GM23248 (cell line): ENCODE measurements at regions not wholly inside any gene's neighbourhood (a gene's known extent, or its start where the extent isn't known, plus 50 kb on each side); places are given as distances from the start of the nearest gene placed in this dataset.

ENCODE experiments used
- EZH2 ChIP-seq: fragments of 200-600 bp; sonication (generic); IDR thresholded peaks from 2 replicates; pipeline ENCODE4 v1.6.1; 2018; ENCODE audit warnings: antibody characterized with exemption, mild to moderate bottlenecking; ENCODE audit not compliant: insufficient read depth, poor library complexity, severe bottlenecking
- EZH2phosphoT487 ChIP-seq: fragments of 200-600 bp; sonication (generic); IDR thresholded peaks from 2 replicates; pipeline ENCODE4 v1.6.1; 2018; ENCODE audit warnings: antibody characterized with exemption, moderate library complexity, mild to moderate bottlenecking, low read depth; ENCODE audit not compliant: insufficient read depth

DNA sequence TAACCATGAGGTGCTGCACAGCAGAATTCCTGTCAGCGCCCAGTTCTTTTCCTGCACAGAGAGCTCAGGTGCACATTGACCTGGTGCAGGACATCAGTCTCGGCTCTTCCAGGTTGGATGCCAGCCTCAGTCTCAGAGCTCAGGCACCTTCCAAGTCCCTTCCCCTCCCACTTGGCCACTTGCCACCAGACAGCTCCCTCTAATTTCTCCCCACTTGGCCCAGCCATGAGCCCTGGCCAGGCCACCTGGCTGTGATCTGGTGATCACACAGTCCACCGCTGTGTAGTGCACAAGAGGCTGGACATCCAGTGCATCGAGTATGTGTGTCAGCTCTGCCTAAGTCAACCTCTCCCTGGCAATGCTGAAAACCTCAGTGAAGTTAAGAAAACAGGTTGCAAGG lies 336.6 kb upstream of the MYT1L start:
- TF ChIP-seq EZH2: no peak
- no peak for TF ChIP-seq EZH2phosphoT487
